Right lobe of liver (tissue), 6 donors: ENCODE measurements at regions not wholly inside any gene's neighbourhood (a gene's known extent, or its start where the extent isn't known, plus 50 kb on each side); places are given as distances from the start of the nearest gene placed in this dataset.
A peak's percentile ranks its signal among the peaks of the same experiment; 100 is the strongest.

ENCODE experiments used
- ATAC-seq, 4 donors: fragments of 200-7000 bp; cut with Tn5 transposase; one replicate each; pipeline ENCODE4 v1.9.1; 2020; ENCODE audit warnings: mild to moderate bottlenecking in 4 of 4, moderate library complexity in 4 of 4
- DNase-seq, 3 donors: peaks; one replicate each; pipeline ENCODE4 v3.0.0-alpha.2; 2020
- H3K27ac ChIP-seq, 3 donors: fragments of 200-600 bp; one replicate each; pipeline ENCODE4 v1.8.0; 2022
- H3K27me3 ChIP-seq, 2 donors: fragments of 200-600 bp; one replicate each; pipeline ENCODE4 v1.8.0; 2022
- H3K36me3 ChIP-seq, 4 donors: fragments of 200-600 bp; sonication (generic) in 1 of 4; one replicate each; pipeline versions ENCODE4 v1.5.1 to v1.8.0; 2017 to 2022; ENCODE audit warnings: control low read depth in 1 of 4
- H3K4me1 ChIP-seq, 4 donors: fragments of 200-600 bp; sonication (generic) in 1 of 4; one replicate each; pipeline versions ENCODE4 v1.5.1 to v1.8.0; 2017 to 2022; ENCODE audit warnings: control low read depth in 1 of 4
- H3K4me3 ChIP-seq, 3 donors: fragments of 200-600 bp; one replicate each; pipeline ENCODE4 v1.8.0; 2022
- H3K9me3 ChIP-seq, 4 donors: fragments of 200-600 bp; sonication (generic) in 1 of 4; one replicate each; pipeline versions ENCODE4 v1.5.1 to v1.8.0; 2017 to 2022; ENCODE audit warnings: control low read depth in 1 of 4
- CTCF ChIP-seq, 4 donors: fragments of 200-600 bp in 3 of 4; fragments of 450-650 bp in 1 of 4; IDR thresholded peaks; one replicate each; pipeline versions ENCODE4 v1.5.1 to v1.8.0; 2016 to 2022; ENCODE audit warnings: antibody characterized with exemption in 4 of 4, mild to moderate bottlenecking in 2 of 4
- POLR2A ChIP-seq: fragments of 450-650 bp; IDR thresholded peaks from one replicate; pipeline ENCODE4 v1.6.1; 2017; ENCODE audit warnings: antibody characterized with exemption, mild to moderate bottlenecking
- WGBS: methylation state at CpG from one replicate; pipeline ENCODE4 v1.1.6; 2018; ENCODE audit warnings: low coverage, low lambda C conversion rate; ENCODE audit not compliant: insufficient coverage; ENCODE audit errors: missing lambda C conversion rate; 5-methylcytosine and 5-hydroxymethylcytosine counted together
- intact Hi-C, 2 donors: fragments of 100-400 bp; cut with DNase I; formaldehyde crosslinking; loops; one replicate each; pipeline versions ENCODE4 v1.11.2 to v1.14.1; 2022
- donor health status: DM: no; HTN: yes; CAD: no.
- donor health status: DM: no; HTN: no; CAD: no.
- donor health status: DM: no; HTN: no; CAD: no.
- donor health status: DM: no; HTN: yes; CAD: no.
- donor health status: DM: no; HTN: yes; CAD: no.

- Histone ChIP-seq H3K4me3 (no peak overlapping the region), H3K27me3 (no peaks in the 10 kb centered on the region), H3K36me3 (no peaks in the 10 kb centered on the region), H3K4me1 (no peaks in the 10 kb centered on the region), H3K9me3 (no peaks in the 10 kb centered on the region), H3K27ac (no peak overlapping the region)
- intact Hi-C loops, result no loop called here
- ATAC-seq, result peak in 1 of 4 donors; percentile 36
- no peak for DNase-seq
- 83% methylated on average over 4 of the region's 4 CpGs for WGBS
- TF ChIP-seq CTCF (IDR thresholded peaks at IDR 0.05), result no peak
- TF ChIP-seq POLR2A, result no peak
Measured at GRCh38 chr10:33094263-33095051, 136.4 kb upstream of the ITGB1 start.

GRCh38 chr10:33093362-33093761, 135.3 kb upstream of the ITGB1 start:
- 77% methylated on average over 3 of the region's 3 CpGs for WGBS

GRCh38 chr10:33092596-33092995, 134.6 kb upstream of the ITGB1 start:
- H3K27ac ChIP-seq, result no peak overlapping the region
- ATAC-seq (no peak), DNase-seq (no peak)
- H3K27me3 ChIP-seq, result no peaks in the 10 kb centered on the region
- no peaks in the 10 kb centered on the region for H3K36me3 ChIP-seq
- intact Hi-C loops, result no loop called here
- WGBS, result 73% methylated on average over 1 of the region's 1 CpG
- no peak overlapping the region for H3K4me3 ChIP-seq
- no peaks in the 10 kb centered on the region for H3K9me3 ChIP-seq
- TF ChIP-seq CTCF (IDR thresholded peaks at IDR 0.05) (no peak), POLR2A (no peak)
- peaks cover 0 to under 1% (median 0%) of the 10 kb centered on the region in 4 donors for H3K4me1 ChIP-seq

More at GRCh38 chr10:33093362-33093761, 135.3 kb upstream of the ITGB1 start:
- H3K4me3 ChIP-seq, result no peak overlapping the region
- no peaks in the 10 kb centered on the region for H3K4me1 ChIP-seq
- H3K36me3 ChIP-seq, result no peaks in the 10 kb centered on the region
- H3K9me3 ChIP-seq, result no peaks in the 10 kb centered on the region
- intact Hi-C loops, result no loop called here
- H3K27me3 ChIP-seq, result no peaks in the 10 kb centered on the region
- TF ChIP-seq CTCF (IDR thresholded peaks at IDR 0.05) (no peak), POLR2A (no peak)
- DNase-seq (no peak), ATAC-seq (no peak)
- H3K27ac ChIP-seq, result no peak overlapping the region

GRCh38 chr10:33091201-33091600, 133.2 kb upstream of the ITGB1 start:
- no peak for TF ChIP-seq CTCF (IDR thresholded peaks at IDR 0.05)
- TF ChIP-seq POLR2A, result no peak
- H3K27me3 ChIP-seq, result no peaks in the 10 kb centered on the region
- ATAC-seq (no peak), DNase-seq (no peak)
- no peaks in the 10 kb centered on the region for H3K9me3 ChIP-seq
- H3K4me3 ChIP-seq, result no peak overlapping the region
- WGBS, result 42% methylated on average over 1 of the region's 1 CpG
- no peak overlapping the region for H3K27ac ChIP-seq
- intact Hi-C loops, result no loop called here
- H3K36me3 ChIP-seq, result no peaks in the 10 kb centered on the region
- H3K4me1 ChIP-seq, result peaks cover 0 to 14% (median 0%) of the 10 kb centered on the region in 4 donors
